ENCODE measurements at regions not wholly inside any gene's neighbourhood (a gene's known extent, or its start where the extent isn't known, plus 50 kb on each side); places are given as distances from the start of the nearest gene placed in this dataset.
A peak's percentile ranks its signal among the peaks of the same experiment; 100 is the strongest.
"Not testable (repeated sequence)": the region's sequence is repeated elsewhere in the genome, so short reads cannot be mapped to it uniquely, and the experiment has no call there.

DNA sequence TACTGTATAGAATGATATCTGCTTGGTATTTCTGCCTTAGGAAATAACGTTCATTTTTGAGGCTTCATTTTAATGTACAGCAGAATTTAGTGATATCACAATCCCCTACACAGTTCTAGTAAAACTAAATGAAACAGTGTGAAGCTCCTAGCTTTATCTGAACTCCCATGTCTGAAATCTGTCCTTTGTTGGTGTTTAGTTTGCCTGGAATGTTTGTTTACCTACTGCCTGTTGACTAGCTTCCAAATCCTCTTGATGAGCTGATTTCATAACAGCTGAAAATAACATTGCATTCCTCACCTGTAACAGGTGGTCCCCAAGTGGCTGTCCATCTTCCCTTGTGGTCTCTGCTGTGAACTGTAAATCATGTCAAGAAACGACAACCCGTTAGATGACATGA lies 629.1 kb downstream of the TTLL7 start:
- not testable (repeated sequence) for H3K4me3 ChIP-seq (ENCODE audit: low read depth, low read length); DNase-seq (ENCODE audit: low read depth)

DNA sequence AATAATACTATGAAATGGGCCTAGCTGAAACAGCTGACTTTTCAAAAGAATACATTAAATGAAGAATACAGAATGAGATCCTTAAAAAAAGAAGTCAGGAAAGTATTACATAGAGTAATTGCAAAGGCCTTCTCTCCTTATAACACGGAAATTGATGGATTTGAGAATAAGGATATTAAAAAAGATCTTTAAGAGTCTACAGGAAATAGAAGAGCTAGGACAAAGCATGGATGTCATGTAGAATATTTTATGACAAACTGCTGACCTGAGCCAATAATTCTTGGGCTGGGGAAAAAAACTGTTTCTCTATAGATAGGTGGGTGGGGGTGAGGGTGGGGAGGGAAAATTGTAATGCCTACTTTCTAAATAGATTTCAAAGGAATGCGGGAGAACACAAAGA lies 633.6 kb downstream of the TTLL7 start:
- DNase-seq (ENCODE audit: low read depth); H3K4me3 ChIP-seq (ENCODE audit: low read depth, low read length): not testable (repeated sequence)

DNA sequence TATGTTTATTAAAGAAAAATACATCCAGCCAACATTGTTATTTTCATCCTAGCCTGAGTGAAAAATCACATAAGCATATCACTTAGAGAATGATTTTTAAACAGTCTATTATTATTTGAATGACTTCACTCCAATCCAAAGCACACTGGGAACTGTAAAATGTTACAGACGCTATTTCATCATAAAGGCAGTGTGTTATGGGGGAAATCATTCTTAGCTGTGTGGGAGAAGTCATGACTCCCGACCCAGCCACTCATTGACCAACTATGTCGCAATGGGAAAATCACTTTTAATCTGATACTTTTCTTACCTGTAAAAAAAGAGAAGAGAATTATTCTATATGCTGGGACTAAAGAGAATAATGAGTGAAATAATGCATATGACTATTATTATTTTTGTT lies 653.6 kb downstream of the TTLL7 start:
- not testable (repeated sequence) for H3K4me3 ChIP-seq (ENCODE audit: low read depth, low read length)
- DNase-seq (ENCODE audit: low read depth), result peak; percentile 27

DNA sequence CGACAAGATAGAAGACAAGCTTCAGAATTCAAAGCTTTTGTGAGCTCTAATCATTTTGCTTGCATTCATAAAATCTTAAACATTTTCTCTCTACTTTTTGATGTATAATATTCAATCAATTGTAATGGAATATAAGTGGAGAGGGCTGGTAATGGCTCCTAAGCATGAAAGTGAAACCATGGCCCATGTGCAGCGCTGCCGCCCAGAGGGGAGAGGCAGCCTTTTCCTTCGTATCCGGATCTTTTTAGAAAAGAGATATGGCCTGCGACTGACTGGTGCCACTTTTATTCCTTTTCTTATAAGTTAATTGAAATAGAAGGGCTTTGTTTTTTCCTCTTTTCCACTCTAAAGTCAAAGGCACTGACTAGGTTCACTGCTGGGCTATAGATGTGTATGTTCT lies 655.2 kb downstream of the TTLL7 start:
- H3K4me3 ChIP-seq (ENCODE audit: low read depth, low read length); DNase-seq (ENCODE audit: low read depth): not testable (repeated sequence)

DNA sequence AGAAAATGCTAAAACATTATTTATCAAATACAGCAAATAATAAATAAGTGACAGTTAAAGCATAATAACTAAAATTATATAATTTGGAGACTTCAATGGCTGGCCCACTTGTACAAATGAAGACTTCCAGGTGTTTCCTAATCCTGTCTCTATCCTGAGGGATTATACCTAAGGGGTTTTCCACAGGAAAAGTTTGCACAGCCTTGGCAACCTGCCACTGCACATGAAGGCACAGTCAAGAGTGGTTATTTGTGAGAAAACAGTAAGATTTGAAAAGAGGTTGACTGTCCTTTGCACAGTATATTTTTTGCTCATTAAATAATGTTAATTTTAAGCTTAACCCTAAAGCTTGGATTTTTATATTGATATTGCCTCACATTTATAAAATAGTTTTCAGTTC lies 655.9 kb downstream of the TTLL7 start:
- DNase-seq (ENCODE audit: low read depth); H3K4me3 ChIP-seq (ENCODE audit: low read depth, low read length): not testable (repeated sequence)

DNA sequence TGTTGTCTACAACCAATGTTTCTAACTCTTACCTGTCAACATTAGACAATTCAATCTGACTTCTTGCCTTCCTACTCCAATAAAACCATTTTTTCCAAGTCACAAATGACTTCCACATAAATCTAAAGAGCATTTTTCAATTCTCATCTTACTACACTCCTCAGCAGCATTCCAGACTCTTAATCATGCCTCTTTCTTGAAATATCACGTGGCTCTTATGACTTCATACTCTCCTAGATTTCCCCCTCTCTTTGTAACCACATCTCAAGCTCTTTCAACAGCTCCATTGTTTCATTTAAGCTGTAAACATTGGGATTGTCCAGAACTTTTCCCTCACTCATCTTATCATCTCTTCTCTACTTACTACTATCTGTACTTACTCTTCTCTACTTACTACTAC lies 666.6 kb downstream of the TTLL7 start:
- DNase-seq (ENCODE audit: low read depth), result not testable (repeated sequence)

DNA sequence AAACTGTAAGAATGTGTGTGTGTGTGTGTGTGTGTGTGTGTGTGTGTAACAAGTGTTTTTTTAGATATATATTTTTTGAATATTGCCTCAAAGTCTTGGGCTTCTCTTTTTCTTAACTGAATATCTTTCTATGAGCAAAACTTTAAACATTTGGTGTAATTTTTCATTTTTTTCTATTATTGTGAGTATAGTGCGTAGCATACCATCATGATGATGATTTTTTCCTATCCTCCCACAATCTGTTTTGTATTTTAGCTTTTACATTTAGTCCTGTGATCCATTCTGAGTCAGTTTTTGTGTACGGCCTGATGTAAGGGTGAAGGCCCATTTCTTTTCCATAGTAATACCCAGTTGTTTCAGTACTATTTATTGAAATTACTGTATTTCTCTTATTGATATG lies 680.6 kb downstream of the TTLL7 start:
- no peak for DNase-seq (ENCODE audit: low read depth)
- no peak overlapping the region for H3K4me3 ChIP-seq (ENCODE audit: low read depth, low read length)
- TF ChIP-seq MYC (IDR thresholded peaks at IDR 0.05; ENCODE audit: low read depth, low read length) (no peak), POLR2A (IDR thresholded peaks at IDR 0.05; ENCODE audit: extremely low read depth, insufficient read length) (no peak)
- TF ChIP-seq, protein P1, sequence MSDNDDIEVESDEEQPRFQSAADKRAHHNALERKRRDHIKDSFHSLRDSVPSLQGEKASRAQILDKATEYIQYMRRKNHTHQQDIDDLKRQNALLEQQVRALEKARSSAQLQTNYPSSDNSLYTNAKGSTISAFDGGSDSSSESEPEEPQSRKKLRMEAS (IDR thresholded peaks at IDR 0.05; ENCODE audit: low read depth, low read length), result no peak
- TF ChIP-seq, protein P2, sequence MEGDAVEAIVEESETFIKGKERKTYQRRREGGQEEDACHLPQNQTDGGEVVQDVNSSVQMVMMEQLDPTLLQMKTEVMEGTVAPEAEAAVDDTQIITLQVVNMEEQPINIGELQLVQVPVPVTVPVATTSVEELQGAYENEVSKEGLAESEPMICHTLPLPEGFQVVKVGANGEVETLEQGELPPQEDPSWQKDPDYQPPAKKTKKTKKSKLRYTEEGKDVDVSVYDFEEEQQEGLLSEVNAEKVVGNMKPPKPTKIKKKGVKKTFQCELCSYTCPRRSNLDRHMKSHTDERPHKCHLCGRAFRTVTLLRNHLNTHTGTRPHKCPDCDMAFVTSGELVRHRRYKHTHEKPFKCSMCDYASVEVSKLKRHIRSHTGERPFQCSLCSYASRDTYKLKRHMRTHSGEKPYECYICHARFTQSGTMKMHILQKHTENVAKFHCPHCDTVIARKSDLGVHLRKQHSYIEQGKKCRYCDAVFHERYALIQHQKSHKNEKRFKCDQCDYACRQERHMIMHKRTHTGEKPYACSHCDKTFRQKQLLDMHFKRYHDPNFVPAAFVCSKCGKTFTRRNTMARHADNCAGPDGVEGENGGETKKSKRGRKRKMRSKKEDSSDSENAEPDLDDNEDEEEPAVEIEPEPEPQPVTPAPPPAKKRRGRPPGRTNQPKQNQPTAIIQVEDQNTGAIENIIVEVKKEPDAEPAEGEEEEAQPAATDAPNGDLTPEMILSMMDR (IDR thresholded peaks at IDR 0.05; ENCODE audit: low read depth, low read length), result no peak

More for the DNA sequence above, 666.6 kb downstream of the TTLL7 start:
- H3K4me3 ChIP-seq (ENCODE audit: low read depth, low read length), result not testable (repeated sequence)

DNA sequence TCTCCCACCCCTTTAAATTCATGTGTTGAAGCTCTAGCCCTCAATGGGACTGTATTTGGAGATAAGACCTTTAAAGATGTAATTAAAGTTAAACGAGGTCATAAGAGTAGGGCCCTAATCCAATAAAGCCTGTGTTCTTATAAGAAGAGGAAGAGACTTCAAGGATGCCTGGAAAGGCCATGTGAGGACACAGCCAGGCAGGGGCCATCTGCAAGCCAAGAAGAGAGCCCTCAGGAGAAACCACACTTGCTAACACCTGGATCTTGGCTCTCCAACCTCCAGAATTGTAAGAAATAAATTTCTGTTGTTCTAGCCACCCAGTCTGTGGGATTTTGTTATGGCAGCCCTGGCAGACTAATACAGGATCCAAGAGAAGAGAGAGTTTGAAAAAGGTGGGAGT lies 683.5 kb downstream of the TTLL7 start:
- DNase-seq (ENCODE audit: low read depth); H3K4me3 ChIP-seq (ENCODE audit: low read depth, low read length): not testable (repeated sequence)

DNA sequence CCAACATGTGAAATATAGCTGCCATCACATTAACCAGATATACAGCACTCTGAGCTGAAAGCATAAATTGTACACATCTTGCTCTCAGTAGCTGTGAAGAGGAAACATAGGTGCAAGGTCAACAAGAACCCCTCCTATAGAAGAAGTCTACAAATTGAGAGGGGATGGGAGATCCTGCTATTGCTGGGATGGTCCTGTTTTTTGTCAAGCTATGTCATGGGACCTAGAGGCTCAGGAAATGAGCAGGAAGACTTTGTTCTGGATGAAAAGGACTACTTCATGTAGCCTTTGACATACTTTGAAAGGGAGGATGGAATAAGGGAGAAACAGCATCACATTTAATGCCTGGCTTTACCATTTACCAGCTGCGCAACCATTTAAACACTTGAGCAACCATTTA lies 688.8 kb downstream of the TTLL7 start:
- not testable (repeated sequence) for H3K4me3 ChIP-seq (ENCODE audit: low read depth, low read length); DNase-seq (ENCODE audit: low read depth)

DNA sequence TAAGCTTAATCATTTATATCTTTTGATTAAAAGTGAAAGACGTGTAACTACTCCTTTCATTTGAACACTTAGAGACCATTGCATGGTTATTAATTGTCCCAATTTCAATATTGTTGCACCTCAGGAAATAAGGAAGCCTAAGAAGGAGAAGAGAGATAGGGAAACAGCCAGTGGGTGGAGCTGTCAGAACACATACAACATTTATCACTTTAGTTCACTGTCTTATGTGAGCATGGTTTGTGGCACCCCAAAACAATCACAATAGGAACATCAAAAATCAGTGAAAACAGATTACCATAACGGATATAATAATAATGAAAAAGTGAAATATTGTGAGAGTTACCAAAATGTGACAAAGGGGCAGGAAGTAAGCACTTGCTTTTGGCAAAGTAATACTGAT lies 689.9 kb downstream of the TTLL7 start:
- not testable (repeated sequence) for DNase-seq (ENCODE audit: low read depth); H3K4me3 ChIP-seq (ENCODE audit: low read depth, low read length)

DNA sequence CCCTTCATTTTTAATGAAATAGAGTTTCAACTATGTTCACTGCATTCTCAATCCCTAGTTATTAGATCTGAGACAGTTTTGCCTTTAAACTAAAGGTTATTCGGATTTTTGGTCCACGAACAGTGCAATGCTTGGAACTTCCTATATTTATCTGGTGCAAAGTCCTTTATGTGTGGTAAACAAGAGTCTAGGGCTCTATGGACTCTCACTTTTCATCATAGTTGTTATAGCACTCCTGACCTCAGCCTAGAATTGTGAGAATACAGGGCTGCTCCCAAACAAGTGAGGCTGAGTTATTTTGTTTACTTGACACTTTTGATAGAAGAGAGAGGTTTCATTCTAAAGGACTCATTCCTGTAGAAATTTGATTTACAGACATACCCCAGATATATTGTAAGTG lies 692.1 kb downstream of the TTLL7 start:
- H3K4me3 ChIP-seq (ENCODE audit: low read depth, low read length); DNase-seq (ENCODE audit: low read depth): not testable (repeated sequence)

DNA sequence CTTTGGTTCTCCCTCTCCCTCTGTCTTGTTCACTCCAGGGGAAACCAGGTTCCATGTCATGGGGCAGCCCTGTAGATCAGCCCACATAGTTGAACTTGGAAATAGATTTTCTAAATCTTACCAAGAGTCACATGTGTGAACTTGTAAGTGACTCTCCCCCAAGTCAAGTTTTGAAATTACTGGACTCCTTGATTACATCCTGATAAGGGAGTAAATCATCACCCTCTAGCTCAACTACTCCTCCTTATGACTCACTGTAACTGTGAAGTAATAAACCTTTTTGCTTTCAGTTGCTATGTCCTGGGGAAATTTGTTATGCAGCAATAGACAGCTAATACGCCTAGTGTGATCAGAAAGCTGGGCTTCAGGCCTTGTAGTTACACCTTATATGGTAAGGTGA lies 703.3 kb downstream of the TTLL7 start:
- not testable (repeated sequence) for DNase-seq (ENCODE audit: low read depth); H3K4me3 ChIP-seq (ENCODE audit: low read depth, low read length)

DNA sequence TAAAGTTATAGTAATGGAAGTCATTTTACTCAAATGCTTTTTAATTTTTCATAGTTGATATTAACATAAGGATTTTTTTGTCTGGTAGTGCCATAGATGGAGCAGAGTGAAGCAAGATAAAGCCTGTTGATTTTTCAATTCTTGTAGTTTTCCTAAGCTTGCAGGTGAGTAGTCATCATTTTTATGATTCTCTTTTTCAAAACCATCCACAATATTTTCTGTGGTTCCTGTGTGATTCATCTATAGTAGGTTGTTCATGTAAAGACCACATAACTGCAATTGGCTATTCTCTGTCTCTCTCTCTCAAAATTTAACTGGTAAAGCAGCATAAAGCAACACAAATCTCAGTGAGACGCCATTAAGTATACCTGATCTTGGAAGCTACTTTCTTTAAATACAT lies 711.5 kb downstream of the TTLL7 start:
- DNase-seq (ENCODE audit: low read depth), result not testable (repeated sequence)

DNA sequence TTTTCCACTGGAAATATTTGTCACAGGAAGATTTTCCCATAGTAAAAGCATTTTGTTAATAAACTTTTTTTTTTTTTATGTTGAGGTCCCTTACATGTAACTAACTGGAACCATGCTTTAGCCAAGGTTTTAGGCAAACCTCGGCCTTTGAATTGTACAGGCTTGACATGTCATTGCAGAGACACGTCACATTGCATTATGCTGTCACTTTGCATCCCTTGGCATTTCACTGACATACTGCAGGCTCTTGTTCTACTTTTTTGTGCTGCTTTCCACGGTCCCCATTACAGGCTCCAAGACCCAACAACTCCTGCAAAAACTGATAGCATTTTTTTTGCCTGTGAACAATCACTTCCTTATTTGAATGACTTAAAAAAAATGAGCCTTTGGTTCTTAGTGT lies 724.3 kb downstream of the TTLL7 start:
- not testable (repeated sequence) for DNase-seq (ENCODE audit: low read depth); H3K4me3 ChIP-seq (ENCODE audit: low read depth, low read length)

More for the DNA sequence above, 711.5 kb downstream of the TTLL7 start:
- H3K4me3 ChIP-seq (ENCODE audit: low read depth, low read length), result not testable (repeated sequence)

DNA sequence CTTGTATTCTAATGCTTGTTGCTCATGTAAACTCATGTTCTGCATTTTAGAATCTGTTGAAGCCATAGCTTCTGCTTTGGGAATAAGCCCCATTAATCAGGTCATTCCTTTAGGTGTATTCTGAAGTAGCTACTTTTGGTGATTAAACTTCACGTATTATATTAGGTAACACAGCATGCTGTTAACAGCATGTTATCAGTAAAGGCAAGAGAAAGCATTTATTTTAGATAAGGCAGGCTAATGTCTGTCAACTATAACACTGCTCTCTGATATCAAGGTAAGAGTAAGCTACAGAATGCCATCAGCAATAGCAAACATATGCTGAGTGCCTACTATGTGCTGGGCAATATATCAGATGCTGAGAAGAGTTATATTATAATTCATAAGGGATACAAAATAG lies 726.4 kb downstream of the TTLL7 start:
- not testable (repeated sequence) for DNase-seq (ENCODE audit: low read depth); H3K4me3 ChIP-seq (ENCODE audit: low read depth, low read length)

DNA sequence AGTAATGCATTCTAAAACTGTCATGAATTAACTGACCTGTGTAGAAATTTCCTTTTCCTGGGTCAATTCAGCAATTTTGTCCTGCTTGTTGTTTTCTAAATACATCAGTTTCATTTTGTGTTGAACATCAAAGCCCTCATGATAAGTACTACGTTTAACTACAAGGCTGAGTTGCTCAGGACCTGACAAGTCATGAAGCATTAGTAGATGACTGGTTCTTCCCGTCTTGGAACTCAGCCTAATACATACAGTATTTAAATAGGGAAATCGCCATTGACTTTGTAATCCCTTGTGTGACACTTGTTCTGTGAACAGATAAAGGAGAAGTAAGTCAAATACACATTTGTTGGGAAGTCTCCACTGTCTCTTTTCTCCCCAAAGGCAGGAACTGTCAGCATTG lies 727.1 kb downstream of the TTLL7 start:
- not testable (repeated sequence) for DNase-seq (ENCODE audit: low read depth); H3K4me3 ChIP-seq (ENCODE audit: low read depth, low read length)

DNA sequence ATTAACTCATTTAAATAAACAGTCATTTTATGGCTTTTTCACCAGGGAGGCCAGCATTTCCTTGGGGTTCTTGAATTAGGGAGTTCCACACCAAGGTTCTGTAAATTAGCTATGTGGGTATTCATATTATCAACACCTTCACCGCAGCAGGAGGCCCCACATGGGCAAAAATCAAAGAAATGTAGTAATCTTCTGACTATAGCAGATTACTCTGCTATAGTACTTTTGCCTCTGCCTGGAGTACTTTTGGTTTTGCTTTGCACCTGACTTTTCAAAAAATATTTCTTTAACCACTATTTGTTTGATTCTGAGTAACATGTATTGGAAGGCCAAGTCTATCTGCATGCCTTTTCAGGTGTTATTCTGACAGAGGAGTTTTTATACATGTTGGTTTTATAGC lies 728.1 kb downstream of the TTLL7 start:
- not testable (repeated sequence) for H3K4me3 ChIP-seq (ENCODE audit: low read depth, low read length); DNase-seq (ENCODE audit: low read depth)

DNA sequence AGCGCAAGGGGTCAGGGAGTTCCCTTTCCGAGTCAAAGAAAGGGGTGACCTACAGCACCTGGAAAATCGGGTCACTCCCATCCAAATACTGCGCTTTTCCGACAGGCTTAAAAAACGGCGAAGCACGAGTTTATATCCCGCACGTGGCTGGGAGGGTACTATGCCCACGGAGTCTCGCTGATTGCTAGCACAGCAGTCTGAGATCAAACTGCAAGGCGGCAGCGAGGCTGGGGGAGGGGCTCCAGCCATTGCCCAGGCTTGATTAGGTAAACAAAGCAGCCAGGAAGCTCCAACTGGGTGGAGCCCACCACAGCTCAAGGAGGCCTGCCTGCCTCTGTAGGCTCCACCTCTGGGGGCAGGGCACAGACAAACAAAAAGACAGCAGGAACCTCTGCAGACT lies 735.1 kb downstream of the TTLL7 start:
- not testable (repeated sequence) for DNase-seq (ENCODE audit: low read depth); H3K4me3 ChIP-seq (ENCODE audit: low read depth, low read length)

DNA sequence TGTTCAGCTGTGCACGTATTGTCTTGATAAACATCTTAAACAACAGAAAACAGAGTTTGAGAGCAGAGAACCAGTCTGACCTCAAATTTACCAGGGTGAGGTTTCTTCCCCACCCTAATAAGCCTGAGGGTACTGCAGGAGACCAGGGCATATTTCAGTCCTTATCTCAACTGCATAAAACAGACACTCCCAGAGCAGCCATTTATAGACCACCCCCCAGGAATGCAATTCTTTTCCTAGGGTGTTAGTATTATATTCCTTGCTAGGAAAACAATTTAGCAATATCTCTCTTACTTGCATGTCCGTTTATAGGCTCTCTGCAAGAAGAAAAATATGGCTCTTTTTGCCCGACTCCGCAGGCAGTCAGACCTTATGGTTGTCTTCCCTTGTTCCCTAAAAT lies 747.2 kb downstream of the TTLL7 start:
- DNase-seq (ENCODE audit: low read depth); H3K4me3 ChIP-seq (ENCODE audit: low read depth, low read length): not testable (repeated sequence)

Measured in NB4 (cell line).